ENCODE measurements at regions not wholly inside any gene's neighbourhood (a gene's known extent, or its start where the extent isn't known, plus 50 kb on each side); places are given as distances from the start of the nearest gene placed in this dataset.

GRCh38 chr2:42932271-42933151, 140.1 kb upstream of the HAAO start:
- H3K9ac ChIP-seq (ENCODE audit: low read depth in 1 of 2, low read length in 2 of 2), result no peak overlapping the region
- no peaks in the 10 kb centered on the region for H3K9me3 ChIP-seq (ENCODE audit: control insufficient read depth in 4 of 4, low read length in 3 of 4)
- H3K27ac ChIP-seq (ENCODE audit: low read depth in 1 of 2, low read length in 2 of 2), result no peak overlapping the region
- no peak for DNase-seq (ENCODE audit: low spot score)
- no peaks in the 10 kb centered on the region for H3K27me3 ChIP-seq (ENCODE audit: control insufficient read depth in 4 of 4, insufficient read depth in 4 of 4, low read length in 3 of 4)
- TF ChIP-seq JUND (IDR thresholded peaks at IDR 0.05), result no peak
- no peak for TF ChIP-seq FOXA1 (IDR thresholded peaks at IDR 0.05)
- TF ChIP-seq FOXA2 (IDR thresholded peaks at IDR 0.05), result no peak
- TF ChIP-seq ATF3 (IDR thresholded peaks at IDR 0.05), result no peak
- no peak for TF ChIP-seq EGR1 (IDR thresholded peaks at IDR 0.05; ENCODE audit: low read depth in 2 of 2)
- no peak for TF ChIP-seq RAD21 (IDR thresholded peaks at IDR 0.05)
- no peak for TF ChIP-seq NR2F2 (IDR thresholded peaks at IDR 0.05)
- no peak for TF ChIP-seq YY1 (IDR thresholded peaks at IDR 0.05)
- no peak for TF ChIP-seq REST (IDR thresholded peaks at IDR 0.05)
- TF ChIP-seq CTCF (IDR thresholded peaks at IDR 0.05; ENCODE audit: low read depth, low read length, missing input control), result no peak
- no peak for TF ChIP-seq RXRA (IDR thresholded peaks at IDR 0.05)
- TF ChIP-seq HNF4A (conservative IDR thresholded peaks at IDR 0.05), result no peak
- no peak for TF ChIP-seq ZBTB33 (IDR thresholded peaks at IDR 0.05)
- TF ChIP-seq HNF4G (IDR thresholded peaks at IDR 0.05), result no peak
- TF ChIP-seq MAX (IDR thresholded peaks at IDR 0.05), result no peak
- 89% methylated on average over 13 of the region's 13 CpGs for WGBS
- peaks cover 18 to 29% (median 28%) of the 10 kb centered on the region in 4 donors for H3K4me1 ChIP-seq (ENCODE audit: control insufficient read depth in 4 of 4, insufficient read depth in 4 of 4, low read length in 3 of 4)
- no peak overlapping the region for H3K4me3 ChIP-seq (ENCODE audit: low read depth in 1 of 3, low read length in 3 of 3)
- no peaks in the 10 kb centered on the region for H3K36me3 ChIP-seq (ENCODE audit: control insufficient read depth in 4 of 4, insufficient read depth in 3 of 4, low read depth in 1 of 4, low read length in 3 of 4)

Measured in liver (tissue), 8 donors.